ENCODE measurements at regions not wholly inside any gene's neighbourhood (a gene's known extent, or its start where the extent isn't known, plus 50 kb on each side); places are given as distances from the start of the nearest gene placed in this dataset.

- no peaks in the 10 kb centered on the region for H4K20me1 ChIP-seq (ENCODE audit: control insufficient read depth, insufficient read depth, low read depth, low read length)
Observed at GRCh38 chr4:82215800-82216199, 158.0 kb downstream of the HNRNPD start.

GRCh38 chr4:82215039-82215438 lies 158.8 kb downstream of the HNRNPD start:
- Histone ChIP-seq H3K36me3 (ENCODE audit: control insufficient read depth, low read length) (no peaks in the 10 kb centered on the region), H3K4me3 (ENCODE audit: low read length) (no peak overlapping the region), H3K4me2 (ENCODE audit: low read length) (no peak overlapping the region), H3K27ac (ENCODE audit: low read depth, low read length) (no peak overlapping the region), H3K27me3 (ENCODE audit: control insufficient read depth, low read length) (peaks cover 10% of the 10 kb centered on the region), H3K79me2 (ENCODE audit: control insufficient read depth, low read length) (no peaks in the 10 kb centered on the region), H4K20me1 (ENCODE audit: control insufficient read depth, insufficient read depth, low read depth, low read length) (no peaks in the 10 kb centered on the region), H3K4me1 (ENCODE audit: control insufficient read depth, low read length) (0 out of 2 replicates have a peak, but pooled peaks cover 3% of the 10 kb centered on the region), H3F3A (ENCODE audit: control insufficient read depth, insufficient read depth) (no peaks in the 10 kb centered on the region), H3K9me3 (ENCODE audit: control insufficient read depth, insufficient read depth, low read length) (no peaks in the 10 kb centered on the region), H3K9me2 (replicated peaks; ENCODE audit: control insufficient read depth, low read length) (no peaks in the 10 kb centered on the region)
- no peak for TF ChIP-seq CTCF (IDR thresholded peaks at IDR 0.05; ENCODE audit: low read depth, low read length, poor library complexity, severe bottlenecking)
- no peak for TF ChIP-seq EZH2phosphoT487 (IDR thresholded peaks at IDR 0.05; ENCODE audit: borderline replicate concordance, low read length)

More at GRCh38 chr4:82215800-82216199, 158.0 kb downstream of the HNRNPD start:
- H3K27me3 ChIP-seq (ENCODE audit: control insufficient read depth, low read length) = peaks cover 10% of the 10 kb centered on the region
- H3K79me2 ChIP-seq (ENCODE audit: control insufficient read depth, low read length) = no peaks in the 10 kb centered on the region
- H3K36me3 ChIP-seq (ENCODE audit: control insufficient read depth, low read length) = no peaks in the 10 kb centered on the region
- H3K4me2 ChIP-seq (ENCODE audit: low read length) = no peak overlapping the region
- H3K4me1 ChIP-seq (ENCODE audit: control insufficient read depth, low read length) = 0 out of 2 replicates have a peak, but pooled peaks cover 3% of the 10 kb centered on the region
- H3F3A ChIP-seq (ENCODE audit: control insufficient read depth, insufficient read depth) = no peaks in the 10 kb centered on the region
- H3K9me2 ChIP-seq (replicated peaks; ENCODE audit: control insufficient read depth, low read length) = no peaks in the 10 kb centered on the region
- H3K4me3 ChIP-seq (ENCODE audit: low read length) = no peak overlapping the region
- no peaks in the 10 kb centered on the region for H3K9me3 ChIP-seq (ENCODE audit: control insufficient read depth, insufficient read depth, low read length)
- H3K27ac ChIP-seq (ENCODE audit: low read depth, low read length) = no peak overlapping the region
- TF ChIP-seq EZH2phosphoT487 (IDR thresholded peaks at IDR 0.05; ENCODE audit: borderline replicate concordance, low read length) = no peak
- no peak for TF ChIP-seq CTCF (IDR thresholded peaks at IDR 0.05; ENCODE audit: low read depth, low read length, poor library complexity, severe bottlenecking)

- Histone ChIP-seq H3K36me3 (ENCODE audit: control insufficient read depth, low read length) (no peaks in the 10 kb centered on the region), H3F3A (ENCODE audit: control insufficient read depth, insufficient read depth) (no peaks in the 10 kb centered on the region), H3K9me3 (ENCODE audit: control insufficient read depth, insufficient read depth, low read length) (no peaks in the 10 kb centered on the region), H3K9me2 (replicated peaks; ENCODE audit: control insufficient read depth, low read length) (no peaks in the 10 kb centered on the region), H3K27me3 (ENCODE audit: control insufficient read depth, low read length) (peaks cover 10% of the 10 kb centered on the region), H3K79me2 (ENCODE audit: control insufficient read depth, low read length) (no peaks in the 10 kb centered on the region), H3K4me3 (ENCODE audit: low read length) (no peak overlapping the region), H4K20me1 (ENCODE audit: control insufficient read depth, insufficient read depth, low read depth, low read length) (no peaks in the 10 kb centered on the region), H3K4me1 (ENCODE audit: control insufficient read depth, low read length) (0 out of 2 replicates have a peak, but pooled peaks cover 3% of the 10 kb centered on the region), H3K27ac (ENCODE audit: low read depth, low read length) (no peak overlapping the region), H3K4me2 (ENCODE audit: low read length) (no peak overlapping the region)
- TF ChIP-seq EZH2phosphoT487 (IDR thresholded peaks at IDR 0.05; ENCODE audit: borderline replicate concordance, low read length) (no peak), CTCF (IDR thresholded peaks at IDR 0.05; ENCODE audit: low read depth, low read length, poor library complexity, severe bottlenecking) (no peak)
Observed at GRCh38 chr4:82213485-82214417, 160.0 kb downstream of the HNRNPD start.

Data from DOHH2 (cell line).